NCI-H2171 treated with DMSO at 0.1 percent for 48 hours (cell line): ENCODE measurements at regions not wholly inside any gene's neighbourhood (a gene's known extent, or its start where the extent isn't known, plus 50 kb on each side); places are given as distances from the start of the nearest gene placed in this dataset.

ENCODE experiments used
- DNase-seq: peaks from one replicate; lab custom pipeline; 2025; lab: John Stamatoyannopoulos, UW

DNA sequence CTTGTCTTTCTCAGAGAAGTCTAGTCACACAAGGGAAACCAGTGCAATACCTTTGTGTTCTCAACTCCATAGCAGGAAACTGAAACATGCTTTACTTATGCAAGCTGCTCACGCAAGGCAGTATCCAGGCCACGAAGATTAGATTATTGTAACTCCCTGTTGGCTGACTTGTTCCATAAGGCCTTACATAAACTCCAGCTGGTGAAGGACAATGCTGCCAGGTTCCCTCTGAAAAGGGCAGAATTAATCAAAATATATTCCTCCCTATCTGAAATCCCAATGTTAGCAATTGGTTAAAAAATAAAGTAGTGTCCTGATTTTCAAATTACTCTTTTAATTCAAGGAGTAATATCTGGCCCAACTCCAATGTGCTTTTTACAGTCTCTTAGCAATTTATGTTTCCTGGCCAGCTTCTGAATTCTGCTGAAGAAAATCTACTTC lies 966.6 kb downstream of the HACE1 start:
- DNase-seq, result no peak

DNA sequence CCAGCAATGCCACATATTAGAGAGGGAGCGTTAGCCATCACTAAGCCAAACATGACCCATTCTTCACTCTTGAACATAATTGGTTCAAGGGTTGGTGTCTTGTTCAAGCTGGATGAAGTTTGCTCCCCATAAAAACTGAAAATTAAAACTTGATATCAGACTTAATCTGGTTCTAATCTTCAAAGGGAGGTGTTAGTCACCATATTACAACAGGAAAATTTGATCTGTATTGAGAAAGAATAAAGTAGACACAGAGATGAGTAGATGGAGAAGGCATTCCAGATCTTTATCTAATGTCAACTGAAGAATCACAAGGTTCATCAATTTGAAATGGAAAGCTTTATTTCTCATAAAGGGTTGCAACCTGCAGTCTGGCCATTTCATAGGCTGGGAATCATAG lies 972.8 kb downstream of the HACE1 start:
- DNase-seq, result no peak

DNA sequence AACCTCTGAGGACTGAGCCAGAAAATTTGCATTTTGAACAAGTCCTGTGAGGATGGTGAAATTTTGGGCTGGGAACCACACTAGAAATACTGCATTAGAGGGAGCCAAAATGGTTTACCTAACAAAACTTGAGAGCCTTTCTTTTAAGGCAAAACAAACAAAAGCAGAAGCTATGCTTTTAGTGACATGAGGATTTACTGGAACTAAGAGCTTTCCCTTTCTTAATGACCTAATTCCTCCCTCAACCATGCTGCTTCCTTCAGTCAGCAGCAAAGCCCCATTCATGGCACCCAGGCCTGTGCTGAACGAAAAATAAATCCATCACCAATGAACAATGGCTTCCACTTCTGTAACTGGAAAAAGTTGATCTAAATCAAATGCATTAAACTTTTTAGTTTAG lies 974.3 kb downstream of the HACE1 start:
- DNase-seq, result no peak

DNA sequence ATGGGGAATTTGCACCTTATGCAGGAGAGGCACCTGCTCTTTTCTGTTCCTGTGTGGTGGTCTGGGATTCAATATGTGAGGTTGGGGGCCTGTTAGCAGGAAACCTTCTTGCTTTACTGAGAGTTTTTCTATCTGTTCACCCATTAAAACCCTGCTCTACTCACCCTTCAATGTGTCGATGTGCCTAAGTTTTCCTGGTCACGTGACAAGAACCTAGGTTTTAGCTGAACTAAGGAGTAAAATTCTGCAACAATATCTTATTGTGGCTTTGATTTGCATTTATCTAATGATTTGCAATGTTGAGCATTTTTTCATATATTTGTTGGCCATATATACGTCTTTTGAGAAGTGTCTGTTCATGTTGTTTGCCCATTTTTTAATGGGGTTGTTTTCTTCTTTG lies 979.9 kb downstream of the HACE1 start:
- no peak for DNase-seq

DNA sequence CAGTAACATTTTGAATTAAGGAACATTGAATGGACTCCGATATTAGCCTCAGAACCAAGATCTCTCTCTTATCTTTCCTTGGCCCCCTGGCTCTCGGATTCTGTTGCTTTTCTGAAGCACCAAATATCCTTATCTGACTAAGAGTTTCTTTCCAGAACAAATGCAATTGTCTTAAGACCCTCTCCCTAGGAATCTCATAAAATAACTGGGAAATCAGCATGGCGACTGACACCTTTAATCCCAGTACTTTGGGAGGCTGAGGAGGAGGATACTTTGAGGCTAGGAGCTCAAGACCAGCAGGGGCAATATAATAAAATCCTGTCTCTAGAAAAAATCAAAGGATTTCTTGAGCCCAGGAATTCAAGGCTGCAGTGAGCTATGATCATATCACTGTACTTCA lies 984.5 kb downstream of the HACE1 start:
- no peak for DNase-seq

DNA sequence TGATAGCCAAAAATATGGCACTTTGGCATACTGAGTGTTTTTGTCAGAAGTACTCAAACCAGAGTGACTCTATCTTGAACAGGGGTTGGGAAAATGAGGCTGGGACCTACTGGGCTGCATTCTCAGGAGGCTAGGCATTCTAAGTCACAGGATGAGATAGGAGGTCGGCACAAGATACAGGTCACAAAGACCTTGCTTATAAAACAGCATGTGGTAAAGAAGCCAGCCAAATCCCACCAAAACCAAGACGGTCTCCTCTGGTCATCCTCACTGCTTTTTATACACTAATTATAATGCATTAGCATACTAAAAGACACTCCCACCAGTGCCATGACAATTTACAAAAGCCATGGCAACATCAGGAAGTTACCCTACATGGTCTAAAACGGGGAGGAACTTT lies 985.1 kb downstream of the HACE1 start:
- no peak for DNase-seq

DNA sequence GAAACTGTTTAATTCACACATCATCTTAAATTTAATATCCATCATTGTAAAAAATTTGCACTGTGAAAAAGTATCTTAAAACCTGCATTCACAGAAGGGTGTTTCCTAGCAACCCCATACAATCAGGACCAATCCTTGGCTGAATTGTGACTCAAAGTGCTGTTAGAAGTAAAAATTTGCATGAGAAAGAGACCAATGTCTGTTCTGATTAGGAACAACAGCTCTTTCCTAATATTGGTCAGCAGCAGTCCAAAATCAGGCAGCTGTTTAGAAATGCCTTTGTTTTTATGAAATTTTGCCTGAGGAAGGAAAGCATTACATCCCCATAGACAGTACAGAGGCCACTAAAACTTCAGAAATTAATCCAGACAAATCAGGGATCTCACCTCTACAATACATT lies 987.0 kb downstream of the HACE1 start:
- DNase-seq, result no peak

DNA sequence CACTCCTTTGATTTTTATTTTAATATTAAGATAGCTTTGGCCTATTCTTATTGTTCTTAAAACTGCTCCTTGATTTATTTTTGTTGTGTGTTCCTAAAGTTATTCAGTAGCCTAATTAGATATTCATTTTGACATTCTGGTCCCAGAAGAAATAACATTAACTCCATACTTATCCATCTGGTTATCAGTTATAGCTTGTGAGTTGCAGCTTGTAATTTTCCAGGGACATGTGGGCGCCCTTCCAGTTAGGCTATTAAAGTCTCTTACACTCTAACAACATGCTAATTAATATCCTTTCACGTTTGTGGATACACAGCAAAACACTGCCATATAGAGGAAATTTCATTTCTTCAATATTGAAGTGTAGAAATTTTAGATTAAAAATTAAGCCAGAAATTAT lies 987.5 kb downstream of the HACE1 start:
- DNase-seq, result peak; percentile 65

DNA sequence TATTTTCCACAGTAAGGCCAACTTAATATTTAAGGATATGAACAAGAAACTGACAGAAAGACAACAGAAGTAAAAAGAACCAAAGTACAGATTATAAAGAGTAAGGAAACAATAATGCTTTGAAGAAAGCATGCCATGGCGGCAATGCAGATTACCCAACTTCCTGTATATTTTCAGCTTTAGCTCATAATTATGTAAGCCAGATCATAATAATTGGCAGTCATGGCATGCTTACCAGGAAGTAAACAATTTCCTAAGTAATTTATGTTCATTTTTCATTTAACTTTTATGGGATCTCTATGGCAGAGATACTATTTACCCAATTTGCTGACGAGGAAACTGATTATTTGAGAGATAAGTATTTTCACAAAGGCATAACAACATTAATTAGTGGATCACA lies 988.7 kb downstream of the HACE1 start:
- no peak for DNase-seq

DNA sequence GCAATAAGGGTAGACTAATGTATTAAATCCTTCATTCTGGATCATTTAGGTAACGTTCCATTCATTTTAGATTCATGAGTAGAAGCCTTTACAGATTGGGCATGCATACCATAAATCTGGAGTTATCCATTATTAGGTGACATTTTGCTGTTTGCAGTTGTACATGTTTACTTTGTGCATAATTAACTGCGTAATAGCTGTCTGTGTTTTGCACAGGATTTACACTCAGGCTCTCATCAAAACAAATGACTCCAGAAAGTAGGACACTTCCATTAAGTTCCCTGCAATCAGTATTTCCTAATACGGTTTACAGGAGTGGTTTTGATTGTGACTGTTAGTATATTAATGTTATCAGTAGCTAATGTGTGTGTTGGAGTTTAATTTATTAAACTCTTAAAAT lies 997.4 kb downstream of the HACE1 start:
- DNase-seq, result no peak

DNA sequence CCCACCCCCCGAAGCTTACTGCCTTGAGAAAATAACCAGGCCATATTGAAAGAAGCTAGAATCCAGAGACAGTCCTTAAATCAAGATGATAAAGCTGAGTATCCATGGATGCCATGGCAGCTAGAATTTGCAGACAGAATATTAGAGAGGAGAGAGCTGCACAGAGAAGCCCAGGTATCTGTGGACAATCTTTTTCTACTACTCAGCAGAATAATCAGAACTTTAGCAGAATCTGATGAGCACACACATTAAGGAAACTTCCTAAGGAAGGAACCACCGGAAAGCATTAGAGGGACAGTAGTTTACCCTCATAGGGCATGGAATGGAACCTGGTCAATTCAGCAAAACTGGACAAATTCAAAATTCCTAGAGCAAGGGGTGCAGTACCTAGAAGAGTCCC lies 1001.7 kb downstream of the HACE1 start:
- no peak for DNase-seq

DNA sequence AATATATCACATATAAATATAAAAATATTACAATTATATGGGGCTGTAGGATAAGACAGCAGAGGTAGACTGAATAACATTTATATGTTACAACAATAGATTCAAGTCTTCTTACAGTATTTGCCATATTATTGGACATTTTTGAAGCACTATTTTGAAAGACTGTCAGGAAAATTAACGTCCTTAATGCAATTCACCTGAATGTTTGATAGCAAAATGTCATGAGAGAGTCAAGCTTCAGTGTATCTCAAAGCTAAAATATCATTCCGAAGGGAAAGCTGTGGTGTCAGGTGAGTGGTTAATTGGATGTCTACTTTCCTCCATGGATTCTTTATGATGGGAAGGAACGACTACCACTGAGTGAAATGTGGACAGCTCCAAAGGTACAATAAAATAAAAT lies 1004.0 kb downstream of the HACE1 start:
- no peak for DNase-seq

DNA sequence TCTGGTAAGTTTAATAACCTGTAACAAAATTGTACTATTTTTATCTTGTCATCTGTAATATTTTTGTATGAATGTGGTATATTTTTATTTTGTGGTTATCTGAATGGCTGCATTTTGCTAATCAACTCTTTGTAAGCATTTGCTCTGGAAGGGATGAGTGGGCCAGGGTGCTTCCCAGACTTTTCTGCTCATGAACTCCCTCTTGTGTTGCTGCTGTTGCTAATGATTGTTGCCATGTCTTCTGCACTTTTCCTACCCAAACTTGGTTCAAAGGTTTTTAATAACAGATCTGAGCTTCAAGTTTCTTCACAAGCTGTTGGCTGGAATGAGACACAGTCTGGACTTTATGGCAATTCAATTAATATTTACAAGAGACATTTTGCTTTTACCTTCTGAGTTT lies 1005.7 kb downstream of the HACE1 start:
- DNase-seq, result peak; percentile 4

DNA sequence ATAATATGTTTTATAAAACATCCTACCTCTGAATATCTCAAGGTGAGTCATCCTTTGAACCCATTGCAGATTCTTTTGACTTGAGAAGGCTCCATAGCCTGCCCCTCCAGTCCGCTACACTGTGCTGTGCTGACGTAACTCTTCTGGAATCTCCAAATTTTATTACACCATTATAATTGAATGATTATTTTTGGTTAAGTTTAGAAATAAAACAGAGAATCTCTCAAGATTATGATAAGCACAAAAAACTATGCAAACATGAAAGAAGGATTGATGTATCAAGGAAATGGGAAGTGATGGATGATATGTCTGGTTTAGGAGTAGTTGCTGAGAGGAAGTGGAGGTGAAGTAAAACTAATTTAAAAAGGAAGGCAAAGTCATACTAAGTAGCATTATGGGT lies 1021.3 kb downstream of the HACE1 start:
- no peak for DNase-seq

DNA sequence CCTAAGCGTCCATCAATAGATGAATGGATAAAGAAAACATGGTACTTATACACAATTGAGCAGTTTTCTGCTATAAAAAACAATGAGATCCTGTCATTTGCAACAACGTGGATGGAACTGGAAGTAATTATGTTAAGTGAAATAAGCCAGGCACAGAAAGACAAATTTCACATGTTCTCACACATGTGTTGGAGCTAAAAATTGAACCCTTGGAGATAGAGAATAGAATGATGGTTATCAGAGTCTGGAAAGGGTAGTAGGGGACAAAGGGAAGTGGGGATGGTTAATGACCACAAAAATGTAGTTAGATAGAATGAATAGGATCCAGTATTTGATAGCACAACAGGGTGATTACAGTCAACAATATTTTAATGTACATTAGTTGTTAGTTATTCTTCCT lies 1033.5 kb downstream of the HACE1 start:
- DNase-seq, result no peak

DNA sequence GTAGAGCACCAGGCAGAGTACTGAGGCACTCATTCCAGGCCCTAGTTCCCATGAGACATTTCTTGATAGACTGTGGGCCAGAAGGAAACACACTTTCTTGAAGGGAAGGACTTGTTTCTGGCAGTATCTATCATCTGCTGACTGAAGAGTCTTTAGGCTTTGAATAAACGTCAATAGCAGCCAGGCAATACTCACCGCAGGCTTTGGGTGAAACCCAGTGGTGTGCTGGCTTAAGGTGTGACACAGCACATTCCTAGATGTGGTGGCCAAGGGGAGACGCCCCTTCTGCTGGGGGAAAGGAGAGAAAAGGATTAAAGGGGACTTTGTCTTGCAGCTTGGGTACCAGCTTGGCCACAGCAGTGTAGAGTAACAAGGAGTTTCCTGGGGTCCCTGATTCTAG lies 1039.6 kb downstream of the HACE1 start:
- DNase-seq, result no peak

DNA sequence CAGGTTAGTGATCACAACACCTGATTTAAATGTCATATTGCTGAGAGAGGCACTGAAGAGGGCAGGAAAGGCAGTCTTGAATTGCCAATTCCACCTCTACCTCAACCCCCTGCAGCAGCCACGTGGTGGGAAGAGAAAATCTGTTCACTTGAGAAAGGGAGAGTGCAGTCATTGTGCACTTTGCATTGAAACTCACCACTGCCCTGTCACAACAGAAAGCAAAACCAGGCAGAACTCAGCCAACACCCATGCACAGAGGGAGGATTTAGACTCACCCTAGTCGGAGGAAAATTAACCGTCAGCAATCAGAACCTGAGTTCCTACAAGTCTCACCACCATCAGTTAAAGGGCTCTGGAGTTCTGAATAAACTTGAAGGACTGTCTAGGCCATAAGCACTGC lies 1040.2 kb downstream of the HACE1 start:
- no peak for DNase-seq

DNA sequence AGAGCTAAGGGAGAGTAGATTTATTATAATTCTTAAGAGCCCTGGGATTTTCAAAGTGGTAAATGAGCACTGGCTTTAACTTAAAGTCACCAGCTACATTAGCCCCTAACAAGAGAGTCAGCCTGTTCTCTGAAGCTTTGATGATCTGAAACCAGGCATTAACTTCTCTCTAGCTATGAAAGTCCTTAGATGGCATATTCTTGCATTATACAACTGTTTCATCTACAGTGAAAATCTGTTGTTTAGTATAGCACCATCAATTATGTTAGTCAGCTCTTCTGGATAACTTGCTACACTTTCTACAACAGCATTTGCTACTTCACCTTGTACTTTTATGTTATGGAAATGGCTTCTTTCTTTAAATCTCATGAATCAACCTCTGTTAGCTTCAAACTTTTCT lies 1046.7 kb downstream of the HACE1 start:
- DNase-seq, result no peak

DNA sequence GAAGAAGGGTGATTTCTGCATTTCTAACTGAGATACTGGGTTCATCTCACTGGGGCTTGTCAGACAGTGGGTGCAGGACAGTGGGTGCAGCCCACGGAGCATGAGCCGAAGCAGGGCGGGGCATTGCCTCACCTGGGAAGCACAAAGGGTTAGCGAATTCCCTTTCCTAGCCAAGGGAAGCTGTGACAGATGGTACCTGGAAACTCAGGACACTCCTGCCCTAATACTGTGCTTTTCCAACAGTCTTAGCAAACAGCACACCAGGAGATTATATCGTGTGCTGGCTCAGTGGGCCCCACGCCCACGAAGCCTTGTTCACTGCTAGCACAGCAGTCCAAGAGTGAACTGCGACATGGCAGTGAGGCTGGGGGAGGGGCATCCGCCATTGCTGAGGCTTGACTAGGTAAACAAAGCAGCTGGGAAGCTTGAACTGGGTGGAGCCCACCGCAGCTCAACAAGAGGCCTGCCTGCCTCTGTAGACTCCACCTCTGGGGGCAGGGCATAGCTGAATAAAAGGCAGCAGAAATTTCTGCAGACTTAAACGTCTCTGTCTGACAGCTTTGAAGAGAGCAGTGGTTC lies 1057.7 kb downstream of the HACE1 start:
- peak; percentile 45 for DNase-seq

DNA sequence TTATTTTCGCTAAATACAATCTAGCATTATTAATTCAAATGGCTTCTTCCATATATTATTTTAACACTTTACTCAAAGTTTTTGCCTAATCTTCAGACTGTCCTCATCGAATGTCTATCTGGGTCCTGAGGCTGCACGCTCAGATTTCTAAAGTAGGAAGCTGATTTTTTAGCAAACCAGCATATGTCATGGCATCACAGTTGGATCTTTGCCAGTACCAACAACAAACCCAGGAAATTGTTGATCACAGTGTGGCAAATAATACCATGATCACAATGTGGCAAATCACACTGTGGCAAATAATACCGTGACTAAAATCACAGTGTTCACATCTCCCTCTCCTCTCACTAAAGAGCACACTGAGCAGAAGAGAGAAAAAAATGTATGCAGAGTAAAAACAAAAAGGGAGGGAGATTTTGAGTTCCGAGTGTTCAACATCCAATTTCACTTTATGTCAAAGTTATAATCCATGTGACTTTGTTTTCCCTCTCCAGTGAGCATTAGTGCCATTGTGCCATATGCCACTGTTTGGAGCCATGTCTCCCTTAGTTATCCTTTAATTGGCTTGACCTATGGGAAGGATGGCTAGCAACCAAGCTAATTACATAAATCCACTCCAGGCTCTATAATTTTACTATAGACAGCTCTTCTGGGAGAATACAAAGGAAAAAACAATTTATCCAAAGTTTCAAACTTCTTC lies 1059.6 kb downstream of the HACE1 start:
- DNase-seq, result peak; percentile 83

DNA sequence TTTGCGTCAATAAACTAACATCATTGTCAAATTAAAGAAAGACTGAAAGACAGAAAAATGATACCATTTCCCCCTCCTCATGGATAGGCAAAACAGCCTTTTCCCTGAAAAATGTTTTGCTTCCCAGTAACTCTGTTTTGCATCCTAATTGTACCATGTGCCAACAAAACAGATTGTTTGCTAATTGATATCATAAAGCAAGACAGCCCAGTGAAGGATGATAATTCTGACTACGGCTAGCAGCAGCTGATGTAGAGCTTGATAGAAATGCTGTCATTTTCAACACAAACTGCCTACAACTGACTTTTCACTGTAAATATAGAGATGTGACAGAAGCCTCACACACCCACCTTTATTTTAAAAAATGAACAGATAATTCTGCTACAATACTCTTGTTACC lies 1061.6 kb downstream of the HACE1 start:
- DNase-seq, result peak; percentile 57

DNA sequence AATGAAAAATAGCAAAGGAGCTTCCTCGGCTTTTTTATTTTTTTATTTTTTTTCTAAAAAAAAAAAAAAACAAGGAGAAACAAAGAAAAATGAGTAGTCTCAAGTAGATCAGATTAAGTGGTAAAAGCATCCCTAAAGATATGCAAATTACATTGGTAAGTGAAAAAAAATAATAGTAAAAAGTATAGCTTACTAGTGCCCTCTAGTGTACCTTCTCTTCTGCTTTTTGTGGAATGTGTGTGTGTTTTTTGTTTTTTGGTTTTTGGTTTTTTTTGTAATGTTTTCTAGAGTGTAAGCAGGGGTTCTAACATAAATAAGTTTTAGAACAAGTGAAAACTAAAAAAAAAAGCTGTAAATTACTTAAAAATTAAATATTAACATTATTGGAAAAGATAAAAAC lies 1062.0 kb downstream of the HACE1 start:
- peak; percentile 80 for DNase-seq

DNA sequence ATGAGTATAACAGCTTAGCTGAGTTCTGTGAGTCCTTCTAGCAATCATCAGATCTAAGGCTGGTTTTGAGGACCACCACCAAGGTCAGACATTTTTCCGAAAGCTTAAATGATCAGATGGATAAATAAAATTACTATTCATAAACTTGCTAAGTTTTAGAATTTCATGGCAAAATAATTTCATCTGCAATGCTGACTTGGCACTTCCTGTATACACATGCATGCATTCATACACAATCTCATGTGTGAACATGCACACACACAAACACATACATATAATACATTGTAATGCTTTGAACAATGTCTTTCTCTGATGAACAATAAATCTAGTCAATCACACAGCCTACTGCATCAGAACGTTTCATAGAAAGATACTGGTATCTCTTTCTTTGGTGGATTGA lies 1068.3 kb downstream of the HACE1 start:
- no peak for DNase-seq

DNA sequence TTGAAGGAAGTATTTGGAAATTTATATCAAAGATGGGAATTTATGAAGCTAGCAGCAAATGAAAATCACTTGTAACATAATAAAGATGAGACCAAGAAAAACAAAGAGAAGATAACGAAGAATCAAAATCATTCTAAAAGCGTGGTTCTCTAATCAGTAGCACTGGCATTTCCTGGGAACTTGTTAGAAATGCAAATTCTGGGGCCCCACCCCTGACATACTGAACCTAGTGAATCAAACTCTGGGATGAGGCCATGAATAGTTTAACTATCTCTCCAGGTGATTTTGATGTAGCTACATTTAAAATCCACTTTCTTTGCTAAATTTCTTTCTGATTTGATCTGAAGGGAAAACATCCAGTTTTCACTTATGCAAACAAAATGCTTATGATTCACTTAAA lies 1075.6 kb downstream of the HACE1 start:
- DNase-seq, result no peak
